ENCODE measurements at regions not wholly inside any gene's neighbourhood (a gene's known extent, or its start where the extent isn't known, plus 50 kb on each side); places are given as distances from the start of the nearest gene placed in this dataset.

DNA sequence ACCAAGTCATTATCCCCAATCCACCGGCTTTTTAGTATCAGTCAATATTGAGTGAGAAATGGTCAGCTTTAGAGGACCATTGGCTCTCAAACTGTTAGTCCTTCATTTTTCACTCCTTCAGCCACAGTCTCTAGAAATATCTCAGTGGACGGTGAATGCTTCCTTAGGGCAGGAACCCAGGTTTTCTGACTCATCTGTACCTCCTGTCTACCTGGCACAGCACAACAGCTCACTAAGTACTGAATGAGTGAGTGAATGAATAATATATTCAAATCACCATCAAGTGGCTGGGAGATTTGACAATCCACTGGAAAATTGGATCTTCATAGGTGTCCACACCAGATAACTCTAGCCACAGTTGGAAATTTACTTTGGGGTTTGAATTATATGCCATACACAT lies 609.5 kb upstream of the CLINT1 start:
- H3K4me3 ChIP-seq (ENCODE audit: low read depth, poor library complexity, severe bottlenecking) = no peak overlapping the region
- intact Hi-C loops (cut with DNase I; ENCODE audit: low total_unique reads) = no loop called here
- DNase-seq (ENCODE audit: low spot score in 2 of 2) = no peak
- WGBS, 2 donors = 80 to 83% methylated on average over 2 of the region's 2 CpGs
- TF ChIP-seq, protein P1, sequence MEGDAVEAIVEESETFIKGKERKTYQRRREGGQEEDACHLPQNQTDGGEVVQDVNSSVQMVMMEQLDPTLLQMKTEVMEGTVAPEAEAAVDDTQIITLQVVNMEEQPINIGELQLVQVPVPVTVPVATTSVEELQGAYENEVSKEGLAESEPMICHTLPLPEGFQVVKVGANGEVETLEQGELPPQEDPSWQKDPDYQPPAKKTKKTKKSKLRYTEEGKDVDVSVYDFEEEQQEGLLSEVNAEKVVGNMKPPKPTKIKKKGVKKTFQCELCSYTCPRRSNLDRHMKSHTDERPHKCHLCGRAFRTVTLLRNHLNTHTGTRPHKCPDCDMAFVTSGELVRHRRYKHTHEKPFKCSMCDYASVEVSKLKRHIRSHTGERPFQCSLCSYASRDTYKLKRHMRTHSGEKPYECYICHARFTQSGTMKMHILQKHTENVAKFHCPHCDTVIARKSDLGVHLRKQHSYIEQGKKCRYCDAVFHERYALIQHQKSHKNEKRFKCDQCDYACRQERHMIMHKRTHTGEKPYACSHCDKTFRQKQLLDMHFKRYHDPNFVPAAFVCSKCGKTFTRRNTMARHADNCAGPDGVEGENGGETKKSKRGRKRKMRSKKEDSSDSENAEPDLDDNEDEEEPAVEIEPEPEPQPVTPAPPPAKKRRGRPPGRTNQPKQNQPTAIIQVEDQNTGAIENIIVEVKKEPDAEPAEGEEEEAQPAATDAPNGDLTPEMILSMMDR (IDR thresholded peaks at IDR 0.05) = no peak
- TF ChIP-seq POLR2A (IDR thresholded peaks at IDR 0.05) = no peak

DNA sequence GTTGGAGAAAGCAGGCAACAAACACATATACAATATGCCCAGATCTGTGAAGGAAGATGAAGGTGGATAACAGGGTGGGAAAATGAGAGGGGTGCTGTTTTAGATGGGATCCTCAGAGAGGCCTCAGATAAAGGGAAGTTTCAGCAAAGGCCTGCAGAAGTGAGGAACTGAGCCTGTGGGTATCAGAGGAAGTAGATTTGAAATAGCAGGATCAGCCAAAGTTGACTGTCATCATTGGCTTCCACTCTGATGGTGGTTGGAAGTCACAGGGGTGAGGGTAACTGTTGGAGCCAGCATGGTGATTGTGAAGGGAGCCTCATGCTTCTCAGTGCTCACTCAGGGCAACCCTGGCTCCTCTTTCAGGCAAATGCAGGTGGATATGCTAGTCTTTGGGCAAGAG lies 607.2 kb upstream of the CLINT1 start:
- intact Hi-C loops (cut with DNase I; ENCODE audit: low total_unique reads) = no loop called here
- TF ChIP-seq, protein P1 (IDR thresholded peaks at IDR 0.05) = no peak
- no peak for TF ChIP-seq POLR2A (IDR thresholded peaks at IDR 0.05)

DNA sequence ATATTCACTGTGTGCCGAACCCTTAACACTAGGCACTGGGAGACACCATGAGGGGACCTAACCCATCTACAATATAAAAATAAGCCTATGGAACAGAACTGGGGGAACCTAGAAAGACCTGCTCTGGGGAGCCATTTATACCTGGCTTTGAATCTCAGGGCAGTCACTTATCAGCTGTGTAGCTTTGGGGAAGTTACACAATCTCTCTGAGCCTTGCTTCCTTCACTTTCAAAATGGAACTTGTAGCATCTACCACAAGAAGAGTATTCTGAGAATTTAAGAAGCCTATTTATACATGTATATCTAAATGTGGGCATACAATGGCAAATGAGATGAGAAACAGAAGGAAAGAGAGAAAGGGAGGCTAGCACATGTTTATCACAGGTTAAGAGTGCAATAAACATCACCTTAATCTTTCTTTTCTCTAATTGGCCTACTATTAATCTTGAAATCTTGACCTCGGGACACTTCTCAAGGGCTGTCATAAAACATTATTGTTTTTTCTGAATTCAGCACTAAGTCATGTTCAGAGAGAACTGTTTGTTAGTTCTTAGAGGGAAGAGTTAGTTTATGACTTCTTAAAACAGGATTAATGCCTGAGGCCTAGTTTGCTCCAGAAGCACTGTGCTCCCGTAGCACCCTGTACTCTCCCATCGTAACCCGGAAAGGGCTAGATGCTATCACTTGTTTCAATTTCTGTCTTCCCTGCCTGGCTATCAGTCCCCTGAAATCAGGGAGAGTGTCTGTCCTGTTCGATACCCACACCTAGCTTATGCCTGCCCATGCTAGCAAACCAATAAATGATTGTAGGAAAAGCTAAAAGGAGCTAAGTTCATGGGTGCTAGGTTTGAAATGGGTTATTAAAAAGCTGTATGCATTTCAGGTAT lies 606.4 kb upstream of the CLINT1 start:
- WGBS, 2 donors = 69 to 81% methylated on average over 6 of the region's 6 CpGs
- no peak overlapping the region for H3K4me3 ChIP-seq (ENCODE audit: low read depth, poor library complexity, severe bottlenecking)
- intact Hi-C loops (cut with DNase I; ENCODE audit: low total_unique reads) = no loop called here
- TF ChIP-seq, protein P1 (IDR thresholded peaks at IDR 0.05) = no peak
- no peak for TF ChIP-seq POLR2A (IDR thresholded peaks at IDR 0.05)
- no peak for DNase-seq (ENCODE audit: low spot score in 2 of 2)

More for the DNA sequence above, 607.2 kb upstream of the CLINT1 start:
- no peak overlapping the region for H3K4me3 ChIP-seq (ENCODE audit: low read depth, poor library complexity, severe bottlenecking)
- no peak for DNase-seq (ENCODE audit: low spot score in 2 of 2)

DNA sequence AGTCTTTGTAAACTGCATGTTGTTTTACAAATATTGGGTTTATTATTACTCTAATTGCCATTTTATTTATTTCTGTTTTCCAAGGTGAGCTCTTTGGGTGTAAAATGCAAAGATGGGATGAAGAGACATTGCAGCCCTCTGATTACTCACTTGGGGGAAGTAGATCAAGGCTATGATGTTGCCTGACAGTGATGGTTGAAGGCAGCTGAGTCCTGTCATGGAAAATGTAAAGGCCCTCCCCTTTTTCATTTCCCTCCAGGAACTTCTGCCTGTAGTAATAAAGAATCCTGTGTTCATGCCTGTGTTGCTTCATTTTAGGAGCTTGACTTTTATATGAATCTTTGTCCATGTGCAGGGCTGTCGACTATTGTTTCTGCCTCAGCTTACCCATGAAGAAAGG lies 605.4 kb upstream of the CLINT1 start:
- no peak for DNase-seq (ENCODE audit: low spot score in 2 of 2)
- TF ChIP-seq POLR2A (IDR thresholded peaks at IDR 0.05) = no peak
- TF ChIP-seq, protein P1 (IDR thresholded peaks at IDR 0.05) = no peak
- no peak overlapping the region for H3K4me3 ChIP-seq (ENCODE audit: low read depth, poor library complexity, severe bottlenecking)
- 58 to 85% methylated on average over 1 of the region's 1 CpG for WGBS, 2 donors
- intact Hi-C loops (cut with DNase I; ENCODE audit: low total_unique reads) = no loop called here

DNA sequence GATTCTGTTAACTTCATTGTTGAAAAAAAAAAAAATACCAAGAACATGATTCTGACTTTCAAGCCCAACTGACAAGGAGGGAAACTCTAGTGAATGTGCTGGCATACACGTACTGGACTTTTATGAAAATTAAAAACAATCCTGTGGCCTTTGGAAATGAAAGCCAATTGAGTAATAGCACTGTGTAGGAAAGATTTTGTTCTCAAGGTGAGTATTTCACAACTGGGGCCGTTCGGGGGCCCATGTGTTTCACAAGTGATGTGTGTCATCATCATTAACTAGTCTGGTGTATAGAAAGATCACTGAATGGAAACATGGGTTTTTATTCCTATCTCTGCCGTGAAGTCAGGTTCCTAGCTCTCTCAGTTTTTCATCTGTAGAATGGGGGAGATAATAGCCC lies 605.0 kb upstream of the CLINT1 start:
- H3K4me3 ChIP-seq (ENCODE audit: low read depth, poor library complexity, severe bottlenecking) = no peak overlapping the region
- no peak for TF ChIP-seq POLR2A (IDR thresholded peaks at IDR 0.05)
- TF ChIP-seq, protein P1 (IDR thresholded peaks at IDR 0.05) = no peak
- peak; percentile 67 to 93 for DNase-seq (ENCODE audit: low spot score in 2 of 2)
- WGBS, 2 donors = 51 to 59% methylated on average over 4 of the region's 4 CpGs
- intact Hi-C loops (cut with DNase I; ENCODE audit: low total_unique reads) = no loop called here

DNA sequence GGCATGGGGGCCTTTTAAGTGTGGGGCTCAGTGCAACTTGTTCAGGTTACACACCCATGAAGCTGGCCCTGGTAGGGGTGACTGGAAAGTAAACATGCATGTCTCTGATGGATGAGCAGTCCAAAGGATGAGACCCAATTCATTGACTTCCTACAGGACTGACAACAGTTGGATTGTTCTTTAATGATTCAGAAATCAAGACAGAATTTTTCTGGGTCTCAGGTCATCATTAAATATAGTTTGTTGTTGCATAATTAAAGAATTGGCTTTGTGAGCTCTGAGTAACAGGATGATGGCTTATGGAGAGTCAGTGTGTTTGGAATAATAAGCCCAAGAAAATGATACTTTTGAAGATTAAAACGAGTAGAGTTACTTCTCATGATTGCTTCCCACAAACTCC lies 604.2 kb upstream of the CLINT1 start:
- TF ChIP-seq, protein P1 (IDR thresholded peaks at IDR 0.05) = no peak
- TF ChIP-seq POLR2A (IDR thresholded peaks at IDR 0.05) = no peak
- 45 to 54% methylated on average over 1 of the region's 1 CpG for WGBS, 2 donors
- no peak for DNase-seq (ENCODE audit: low spot score in 2 of 2)
- no peak overlapping the region for H3K4me3 ChIP-seq (ENCODE audit: low read depth, poor library complexity, severe bottlenecking)
- intact Hi-C loops (cut with DNase I; ENCODE audit: low total_unique reads) = no loop called here

All from lower leg skin (tissue), 4 donors.